Nephron progenitor cell (in vitro differentiated cells): ENCODE measurements at regions not wholly inside any gene's neighbourhood (a gene's known extent, or its start where the extent isn't known, plus 50 kb on each side); places are given as distances from the start of the nearest gene placed in this dataset.

Source experiments
- DNase-seq: peaks from one replicate; pipeline ENCODE4 v3.0.0; 2021
- H3K27ac Mint-ChIP-seq: 2 replicates; pipeline ENCODE4 v1.8.0; 2021; ENCODE audit warnings: mild to moderate bottlenecking, moderate library complexity, mixed read lengths
- H3K27me3 Mint-ChIP-seq: 2 replicates; pipeline ENCODE4 v1.8.0; 2021; ENCODE audit warnings: mild to moderate bottlenecking, low read depth, mixed read lengths; ENCODE audit not compliant: poor library complexity
- H3K36me3 Mint-ChIP-seq: 2 replicates; pipeline ENCODE4 v1.8.0; 2021; ENCODE audit warnings: low read depth, mixed read lengths
- H3K4me1 Mint-ChIP-seq: 2 replicates; pipeline ENCODE4 v1.8.0; 2021; ENCODE audit warnings: mixed read lengths
- H3K4me3 Mint-ChIP-seq: 2 replicates; pipeline ENCODE4 v1.8.0; 2021; ENCODE audit warnings: mild to moderate bottlenecking, moderate library complexity, mixed read lengths
- H3K9me3 Mint-ChIP-seq: 2 replicates; pipeline ENCODE4 v1.8.0; 2021; ENCODE audit warnings: mild to moderate bottlenecking, moderate library complexity, mixed read lengths
- CTCF ChIP-seq: fragments of 200-600 bp; sonication (generic); IDR thresholded peaks from 2 replicates; pipeline ENCODE4 v1.5.0; 2021; ENCODE audit warnings: antibody characterized with exemption

GRCh38 chr18:68219872-68220271 is 495.0 kb downstream of the TMX3 start:
- H3K27me3 Mint-ChIP-seq = no peaks in the 10 kb centered on the region
- H3K9me3 Mint-ChIP-seq = no peaks in the 10 kb centered on the region
- DNase-seq = no peak
- H3K27ac Mint-ChIP-seq = no peak overlapping the region
- TF ChIP-seq CTCF = no peak
- H3K4me3 Mint-ChIP-seq = no peak overlapping the region
- no peaks in the 10 kb centered on the region for H3K4me1 Mint-ChIP-seq
- H3K36me3 Mint-ChIP-seq = no peaks in the 10 kb centered on the region

GRCh38 chr18:68219274-68219673 is 495.6 kb downstream of the TMX3 start:
- TF ChIP-seq CTCF = no peak
- Mint-ChIP-seq H3K36me3 (no peaks in the 10 kb centered on the region), H3K4me1 (no peaks in the 10 kb centered on the region), H3K9me3 (no peaks in the 10 kb centered on the region), H3K27ac (no peak overlapping the region), H3K27me3 (no peaks in the 10 kb centered on the region), H3K4me3 (no peak overlapping the region)
- no peak for DNase-seq

- Mint-ChIP-seq H3K4me3 (no peak overlapping the region), H3K27me3 (no peaks in the 10 kb centered on the region), H3K27ac (no peak overlapping the region), H3K4me1 (no peaks in the 10 kb centered on the region), H3K9me3 (no peaks in the 10 kb centered on the region), H3K36me3 (no peaks in the 10 kb centered on the region)
- no peak for TF ChIP-seq CTCF
- DNase-seq = no peak
Observed at GRCh38 chr18:68215931-68216330, 499.0 kb downstream of the TMX3 start.

- no peaks in the 10 kb centered on the region for H3K4me1 Mint-ChIP-seq
- H3K27ac Mint-ChIP-seq = no peak overlapping the region
- TF ChIP-seq CTCF = no peak
Observed at GRCh38 chr18:68186039-68186438, 528.9 kb downstream of the TMX3 start.

GRCh38 chr18:68181956-68182355 is 533.0 kb downstream of the TMX3 start:
- no peaks in the 10 kb centered on the region for H3K9me3 Mint-ChIP-seq
- H3K36me3 Mint-ChIP-seq = no peaks in the 10 kb centered on the region
- H3K27me3 Mint-ChIP-seq = peaks cover 9% of the 10 kb centered on the region
- H3K4me3 Mint-ChIP-seq = no peak overlapping the region
- TF ChIP-seq CTCF = no peak
- no peak for DNase-seq
- no peak overlapping the region for H3K27ac Mint-ChIP-seq
- no peaks in the 10 kb centered on the region for H3K4me1 Mint-ChIP-seq

More at GRCh38 chr18:68186039-68186438, 528.9 kb downstream of the TMX3 start:
- no peaks in the 10 kb centered on the region for H3K36me3 Mint-ChIP-seq
- H3K27me3 Mint-ChIP-seq = peaks cover 5% of the 10 kb centered on the region
- DNase-seq = no peak
- no peak overlapping the region for H3K4me3 Mint-ChIP-seq
- H3K9me3 Mint-ChIP-seq = no peaks in the 10 kb centered on the region

GRCh38 chr18:68179811-68180210 is 535.1 kb downstream of the TMX3 start:
- H3K4me1 Mint-ChIP-seq = no peaks in the 10 kb centered on the region
- H3K9me3 Mint-ChIP-seq = no peaks in the 10 kb centered on the region
- H3K27me3 Mint-ChIP-seq = peaks cover 9% of the 10 kb centered on the region
- no peak overlapping the region for H3K4me3 Mint-ChIP-seq
- H3K27ac Mint-ChIP-seq = no peak overlapping the region
- no peak for TF ChIP-seq CTCF
- DNase-seq = no peak
- H3K36me3 Mint-ChIP-seq = no peaks in the 10 kb centered on the region
